ENCODE measurements at regions not wholly inside any gene's neighbourhood (a gene's known extent, or its start where the extent isn't known, plus 50 kb on each side); places are given as distances from the start of the nearest gene placed in this dataset.

DNA sequence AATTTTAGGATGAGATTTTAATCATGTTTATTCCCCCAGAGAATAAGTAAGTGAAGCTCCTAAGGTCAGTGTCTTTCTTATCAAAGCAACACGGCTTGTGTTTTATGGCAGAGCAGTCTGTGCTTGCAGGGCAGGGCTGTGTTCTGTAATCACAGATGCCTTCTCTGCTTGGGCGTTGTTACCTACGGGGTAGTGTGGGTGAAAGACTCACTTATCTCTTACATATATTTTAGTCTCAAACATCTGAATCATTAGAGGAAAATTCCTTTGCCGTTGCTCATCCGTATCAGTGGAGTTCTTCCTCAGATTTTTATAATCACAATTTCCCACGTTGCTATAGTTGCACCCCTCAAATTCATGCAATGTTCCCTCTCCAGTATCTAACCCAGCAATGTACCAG, 271.7 kb upstream of the MEIS2 start (continued):
- TF ChIP-seq, protein P1, sequence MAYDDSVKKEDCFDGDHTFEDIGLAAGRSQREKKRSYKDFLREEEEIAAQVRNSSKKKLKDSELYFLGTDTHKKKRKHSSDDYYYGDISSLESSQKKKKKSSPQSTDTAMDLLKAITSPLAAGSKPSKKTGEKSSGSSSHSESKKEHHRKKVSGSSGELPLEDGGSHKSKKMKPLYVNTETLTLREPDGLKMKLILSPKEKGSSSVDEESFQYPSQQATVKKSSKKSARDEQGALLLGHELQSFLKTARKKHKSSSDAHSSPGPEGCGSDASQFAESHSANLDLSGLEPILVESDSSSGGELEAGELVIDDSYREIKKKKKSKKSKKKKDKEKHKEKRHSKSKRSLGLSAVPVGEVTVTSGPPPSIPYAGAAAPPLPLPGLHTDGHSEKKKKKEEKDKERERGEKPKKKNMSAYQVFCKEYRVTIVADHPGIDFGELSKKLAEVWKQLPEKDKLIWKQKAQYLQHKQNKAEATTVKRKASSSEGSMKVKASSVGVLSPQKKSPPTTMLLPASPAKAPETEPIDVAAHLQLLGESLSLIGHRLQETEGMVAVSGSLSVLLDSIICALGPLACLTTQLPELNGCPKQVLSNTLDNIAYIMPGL (CRISPR knock-in tag; IDR thresholded peaks at IDR 0.05; ENCODE audit: borderline replicate concordance), result no peak

DNA sequence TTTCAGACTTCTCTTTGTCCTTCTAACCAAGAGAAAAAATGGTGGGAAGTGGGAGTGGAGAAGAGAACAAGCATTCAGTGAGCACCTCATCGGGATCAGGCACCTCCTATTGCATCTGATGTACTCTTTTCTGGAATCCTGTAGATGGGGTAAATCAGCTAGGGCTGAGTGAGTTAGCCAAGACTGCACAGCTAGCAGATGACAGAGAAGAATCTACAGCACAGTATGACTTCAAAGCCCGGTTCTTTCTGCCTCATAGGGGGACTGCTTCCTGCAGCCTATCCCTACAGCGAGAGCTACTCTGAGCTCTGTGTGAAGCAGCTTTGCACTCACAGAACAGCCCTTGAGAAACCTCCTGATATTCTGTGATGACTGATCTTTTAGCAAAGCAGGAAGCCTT, 275.2 kb upstream of the MEIS2 start:
- FAIRE-seq, result no peak
- H3K4me1 ChIP-seq, result no peaks in the 10 kb centered on the region
- H3K9me3 ChIP-seq, result no peaks in the 10 kb centered on the region
- DNase-seq (ENCODE audit: low read depth in 1 of 2, low spot score in 1 of 2), result no peak
- ChIA-PET CTCF (no interaction called here), POLR2A (no interaction called here)
- no peak overlapping the region for H3K27ac ChIP-seq
- H3K4me2 ChIP-seq, result no peak overlapping the region
- no peak for TF ChIP-seq FOSB (CRISPR knock-in tag; IDR thresholded peaks at IDR 0.05)
- no peak for TF ChIP-seq TFCP2L1 (CRISPR knock-in tag; IDR thresholded peaks at IDR 0.05)
- TF ChIP-seq, protein P2, sequence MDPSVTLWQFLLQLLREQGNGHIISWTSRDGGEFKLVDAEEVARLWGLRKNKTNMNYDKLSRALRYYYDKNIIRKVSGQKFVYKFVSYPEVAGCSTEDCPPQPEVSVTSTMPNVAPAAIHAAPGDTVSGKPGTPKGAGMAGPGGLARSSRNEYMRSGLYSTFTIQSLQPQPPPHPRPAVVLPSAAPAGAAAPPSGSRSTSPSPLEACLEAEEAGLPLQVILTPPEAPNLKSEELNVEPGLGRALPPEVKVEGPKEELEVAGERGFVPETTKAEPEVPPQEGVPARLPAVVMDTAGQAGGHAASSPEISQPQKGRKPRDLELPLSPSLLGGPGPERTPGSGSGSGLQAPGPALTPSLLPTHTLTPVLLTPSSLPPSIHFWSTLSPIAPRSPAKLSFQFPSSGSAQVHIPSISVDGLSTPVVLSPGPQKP (IDR thresholded peaks at IDR 0.05; ENCODE audit: low read depth, low read length), result no peak
- TF ChIP-seq MYC (IDR thresholded peaks at IDR 0.05; ENCODE audit: borderline replicate concordance, low read length), result no peak
- no peak for TF ChIP-seq EHF (CRISPR knock-in tag; IDR thresholded peaks at IDR 0.05)
- no peak for TF ChIP-seq SMC3 (IDR thresholded peaks at IDR 0.05)
- no peak for TF ChIP-seq CBX8 (IDR thresholded peaks at IDR 0.05)
- TF ChIP-seq, protein P3, sequence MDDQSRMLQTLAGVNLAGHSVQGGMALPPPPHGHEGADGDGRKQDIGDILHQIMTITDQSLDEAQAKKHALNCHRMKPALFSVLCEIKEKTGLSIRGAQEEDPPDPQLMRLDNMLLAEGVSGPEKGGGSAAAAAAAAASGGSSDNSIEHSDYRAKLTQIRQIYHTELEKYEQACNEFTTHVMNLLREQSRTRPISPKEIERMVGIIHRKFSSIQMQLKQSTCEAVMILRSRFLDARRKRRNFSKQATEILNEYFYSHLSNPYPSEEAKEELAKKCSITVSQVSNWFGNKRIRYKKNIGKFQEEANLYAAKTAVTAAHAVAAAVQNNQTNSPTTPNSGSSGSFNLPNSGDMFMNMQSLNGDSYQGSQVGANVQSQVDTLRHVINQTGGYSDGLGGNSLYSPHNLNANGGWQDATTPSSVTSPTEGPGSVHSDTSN (IDR thresholded peaks at IDR 0.05), result no peak
- TF ChIP-seq HOXB13 (CRISPR knock-in tag; IDR thresholded peaks at IDR 0.05; ENCODE audit: low read depth), result no peak
- TF ChIP-seq FOXS1 (CRISPR knock-in tag; IDR thresholded peaks at IDR 0.05), result no peak
- TF ChIP-seq, protein P4, sequence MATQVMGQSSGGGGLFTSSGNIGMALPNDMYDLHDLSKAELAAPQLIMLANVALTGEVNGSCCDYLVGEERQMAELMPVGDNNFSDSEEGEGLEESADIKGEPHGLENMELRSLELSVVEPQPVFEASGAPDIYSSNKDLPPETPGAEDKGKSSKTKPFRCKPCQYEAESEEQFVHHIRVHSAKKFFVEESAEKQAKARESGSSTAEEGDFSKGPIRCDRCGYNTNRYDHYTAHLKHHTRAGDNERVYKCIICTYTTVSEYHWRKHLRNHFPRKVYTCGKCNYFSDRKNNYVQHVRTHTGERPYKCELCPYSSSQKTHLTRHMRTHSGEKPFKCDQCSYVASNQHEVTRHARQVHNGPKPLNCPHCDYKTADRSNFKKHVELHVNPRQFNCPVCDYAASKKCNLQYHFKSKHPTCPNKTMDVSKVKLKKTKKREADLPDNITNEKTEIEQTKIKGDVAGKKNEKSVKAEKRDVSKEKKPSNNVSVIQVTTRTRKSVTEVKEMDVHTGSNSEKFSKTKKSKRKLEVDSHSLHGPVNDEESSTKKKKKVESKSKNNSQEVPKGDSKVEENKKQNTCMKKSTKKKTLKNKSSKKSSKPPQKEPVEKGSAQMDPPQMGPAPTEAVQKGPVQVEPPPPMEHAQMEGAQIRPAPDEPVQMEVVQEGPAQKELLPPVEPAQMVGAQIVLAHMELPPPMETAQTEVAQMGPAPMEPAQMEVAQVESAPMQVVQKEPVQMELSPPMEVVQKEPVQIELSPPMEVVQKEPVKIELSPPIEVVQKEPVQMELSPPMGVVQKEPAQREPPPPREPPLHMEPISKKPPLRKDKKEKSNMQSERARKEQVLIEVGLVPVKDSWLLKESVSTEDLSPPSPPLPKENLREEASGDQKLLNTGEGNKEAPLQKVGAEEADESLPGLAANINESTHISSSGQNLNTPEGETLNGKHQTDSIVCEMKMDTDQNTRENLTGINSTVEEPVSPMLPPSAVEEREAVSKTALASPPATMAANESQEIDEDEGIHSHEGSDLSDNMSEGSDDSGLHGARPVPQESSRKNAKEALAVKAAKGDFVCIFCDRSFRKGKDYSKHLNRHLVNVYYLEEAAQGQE (IDR thresholded peaks at IDR 0.05), result no peak
- 2% methylated on average over 3 of the region's 3 CpGs for WGBS (ENCODE audit: missing lambda C conversion rate)
- no peak for ATAC-seq
- H3K4me3 ChIP-seq, result no peak overlapping the region

DNA sequence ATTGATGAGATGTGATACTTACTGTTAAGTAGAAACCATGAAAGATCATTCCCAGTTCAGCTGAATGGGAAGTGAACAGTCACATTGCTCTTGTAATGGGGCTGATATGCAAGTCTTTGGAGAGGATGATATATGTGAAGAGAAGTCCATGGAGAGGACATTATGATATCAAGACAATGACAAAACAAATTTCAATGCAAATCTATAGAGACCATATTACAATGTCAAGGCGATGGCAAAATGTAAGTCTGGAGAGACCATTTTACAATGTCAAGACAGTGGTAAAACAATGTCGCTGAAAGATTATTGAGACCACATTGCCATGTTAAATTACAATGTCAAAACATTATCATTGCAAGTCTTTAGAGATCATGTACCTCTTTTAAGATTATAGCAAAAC, 277.1 kb upstream of the MEIS2 start:
- Histone ChIP-seq H3K4me2 (no peak overlapping the region), H3K9me3 (no peaks in the 10 kb centered on the region), H3K4me1 (no peaks in the 10 kb centered on the region), H3K27ac (no peak overlapping the region), H3K4me3 (no peak overlapping the region)
- FAIRE-seq (no peak), DNase-seq (ENCODE audit: low read depth in 1 of 2, low spot score in 1 of 2) (no peak), ATAC-seq (no peak)
- 11% methylated on average over 2 of the region's 2 CpGs for WGBS (ENCODE audit: missing lambda C conversion rate)
- CTCF ChIA-PET, result no interaction called here
- POLR2A ChIA-PET, result no interaction called here
- TF ChIP-seq RCOR1 (IDR thresholded peaks at IDR 0.05; ENCODE audit: low read depth, low read length), result no peak
- TF ChIP-seq, protein P1 (CRISPR knock-in tag; IDR thresholded peaks at IDR 0.05; ENCODE audit: borderline replicate concordance), result no peak
- no peak for TF ChIP-seq ZC3H11A (IDR thresholded peaks at IDR 0.05)
- no peak for TF ChIP-seq BHLHE40 (IDR thresholded peaks at IDR 0.05; ENCODE audit: low read depth, low read length)
- no peak for TF ChIP-seq TFCP2L1 (CRISPR knock-in tag; IDR thresholded peaks at IDR 0.05)
- no peak for TF ChIP-seq MAFK (IDR thresholded peaks at IDR 0.05; ENCODE audit: partially characterized antibody)
- TF ChIP-seq CHD4 (IDR thresholded peaks at IDR 0.05; ENCODE audit: borderline replicate concordance), result no peak
- no peak for TF ChIP-seq HDAC2 (IDR thresholded peaks at IDR 0.05)
- TF ChIP-seq ZNF302 (CRISPR knock-in tag; IDR thresholded peaks at IDR 0.05), result no peak
- TF ChIP-seq NPAS2 (CRISPR knock-in tag; IDR thresholded peaks at IDR 0.05; ENCODE audit: borderline replicate concordance), result no peak
- TF ChIP-seq, protein P4 (IDR thresholded peaks at IDR 0.05), result no peak
- no peak for TF ChIP-seq HOXB13 (CRISPR knock-in tag; IDR thresholded peaks at IDR 0.05; ENCODE audit: low read depth)
- no peak for TF ChIP-seq CHD2 (IDR thresholded peaks at IDR 0.05; ENCODE audit: low read length, partially characterized antibody)
- TF ChIP-seq CEBPB (IDR thresholded peaks at IDR 0.05), result no peak
- TF ChIP-seq KDM1A (IDR thresholded peaks at IDR 0.05; ENCODE audit: low read depth), result no peak

Data from A549 (cell line).